NCI-H1436 (cell line): ENCODE measurements at regions not wholly inside any gene's neighbourhood (a gene's known extent, or its start where the extent isn't known, plus 50 kb on each side); places are given as distances from the start of the nearest gene placed in this dataset.
A peak's percentile ranks its signal among the peaks of the same experiment; 100 is the strongest.

Experiments
- DNase-seq: peaks from one replicate; lab custom pipeline; 2025; lab: John Stamatoyannopoulos, UW

GRCh38 chr5:74500110-74500917, 140.2 kb downstream of the ENC1 start:
- DNase-seq, result no peak

GRCh38 chr5:74499256-74500050, 141.1 kb downstream of the ENC1 start:
- DNase-seq, result no peak

- no peak for DNase-seq
Observed at GRCh38 chr5:74497706-74498105, 142.8 kb downstream of the ENC1 start.

- no peak for DNase-seq
Observed at GRCh38 chr5:74493411-74493810, 147.1 kb downstream of the ENC1 start.

GRCh38 chr5:74492230-74492629, 148.3 kb downstream of the ENC1 start:
- no peak for DNase-seq

GRCh38 chr5:74491586-74491985, 148.9 kb downstream of the ENC1 start:
- DNase-seq, result no peak

GRCh38 chr5:74490814-74491213, 149.7 kb downstream of the ENC1 start:
- no peak for DNase-seq

GRCh38 chr5:74482990-74483389, 157.5 kb downstream of the ENC1 start:
- no peak for DNase-seq

- no peak for DNase-seq
Observed at GRCh38 chr5:74482523-74482922, 158.0 kb downstream of the ENC1 start.

- peak; percentile 18 for DNase-seq
Observed at GRCh38 chr5:74481357-74481756, 159.2 kb downstream of the ENC1 start.

- no peak for DNase-seq
Observed at GRCh38 chr5:74480201-74480600, 160.3 kb downstream of the ENC1 start.

GRCh38 chr5:74478328-74478727, 162.2 kb downstream of the ENC1 start:
- DNase-seq, result no peak

GRCh38 chr5:74477761-74478160, 162.8 kb downstream of the ENC1 start:
- DNase-seq, result no peak

- no peak for DNase-seq
Observed at GRCh38 chr5:74476819-74477453, 163.6 kb downstream of the ENC1 start.

- DNase-seq, result no peak
Observed at GRCh38 chr5:74476046-74476818, 164.3 kb downstream of the ENC1 start.

GRCh38 chr5:74471875-74472274, 168.7 kb downstream of the ENC1 start:
- no peak for DNase-seq

GRCh38 chr5:74469234-74469994, 171.1 kb downstream of the ENC1 start:
- no peak for DNase-seq

- DNase-seq, result no peak
Observed at GRCh38 chr5:74468421-74468820, 172.1 kb downstream of the ENC1 start.

GRCh38 chr5:74465724-74466123, 174.8 kb downstream of the ENC1 start:
- DNase-seq, result no peak

GRCh38 chr5:74464512-74465209, 175.9 kb downstream of the ENC1 start:
- DNase-seq, result no peak

GRCh38 chr5:74462356-74462755, 178.2 kb downstream of the ENC1 start:
- no peak for DNase-seq
